Memory B cell (primary cell): ENCODE measurements at regions not wholly inside any gene's neighbourhood (a gene's known extent, or its start where the extent isn't known, plus 50 kb on each side); places are given as distances from the start of the nearest gene placed in this dataset.

Experiments used
- ATAC-seq: fragments of 150-1000 bp; cut with Tn5 transposase; 2 replicates; pipeline ENCODE4 v1.10.0; 2021; ENCODE audit warnings: low read depth, mild to moderate bottlenecking, moderate library complexity
- DNase-seq, 2 donors: peaks; one replicate each; pipeline ENCODE4 v3.0.0; 2022; ENCODE audit warnings: low spot score in 2 of 2
- H3K27ac Mint-ChIP-seq: one replicate; pipeline ENCODE4 v1.8.0; 2022; ENCODE audit warnings: mild to moderate bottlenecking, moderate library complexity, mixed read lengths
- H3K27me3 Mint-ChIP-seq: one replicate; pipeline ENCODE4 v1.8.0; 2022; ENCODE audit warnings: mixed read lengths
- H3K36me3 Mint-ChIP-seq: one replicate; pipeline ENCODE4 v1.8.0; 2022; ENCODE audit warnings: mild to moderate bottlenecking, mixed read lengths
- H3K4me1 Mint-ChIP-seq: one replicate; pipeline ENCODE4 v1.8.0; 2022; ENCODE audit warnings: mixed read lengths
- H3K4me3 Mint-ChIP-seq: one replicate; pipeline ENCODE4 v1.8.0; 2022; ENCODE audit warnings: mild to moderate bottlenecking, moderate library complexity, mixed read lengths
- H3K9me3 Mint-ChIP-seq: one replicate; pipeline ENCODE4 v1.8.0; 2022; ENCODE audit warnings: mixed read lengths

- no peaks in the 10 kb centered on the region for H3K36me3 Mint-ChIP-seq
- DNase-seq (no peak), ATAC-seq (no peak)
- H3K27me3 Mint-ChIP-seq = peaks cover 16% of the 10 kb centered on the region
- no peak overlapping the region for H3K27ac Mint-ChIP-seq
- H3K4me3 Mint-ChIP-seq = no peak overlapping the region
- H3K4me1 Mint-ChIP-seq = no peaks in the 10 kb centered on the region
- H3K9me3 Mint-ChIP-seq = peaks cover 3% of the 10 kb centered on the region
Measured at GRCh38 chr16:22614271-22614947, 103.7 kb downstream of the NPIPB5 start.

GRCh38 chr16:22618842-22619241, 108.2 kb downstream of the NPIPB5 start:
- Mint-ChIP-seq H3K9me3 (peaks cover 3% of the 10 kb centered on the region), H3K27ac (no peak overlapping the region), H3K27me3 (peaks cover 13% of the 10 kb centered on the region), H3K4me1 (no peaks in the 10 kb centered on the region), H3K36me3 (no peaks in the 10 kb centered on the region), H3K4me3 (no peak overlapping the region)
- ATAC-seq = no peak
- DNase-seq = no peak

- no peaks in the 10 kb centered on the region for H3K36me3 Mint-ChIP-seq
Measured at GRCh38 chr16:22621586-22622155, 111.0 kb downstream of the NPIPB5 start.

DNA sequence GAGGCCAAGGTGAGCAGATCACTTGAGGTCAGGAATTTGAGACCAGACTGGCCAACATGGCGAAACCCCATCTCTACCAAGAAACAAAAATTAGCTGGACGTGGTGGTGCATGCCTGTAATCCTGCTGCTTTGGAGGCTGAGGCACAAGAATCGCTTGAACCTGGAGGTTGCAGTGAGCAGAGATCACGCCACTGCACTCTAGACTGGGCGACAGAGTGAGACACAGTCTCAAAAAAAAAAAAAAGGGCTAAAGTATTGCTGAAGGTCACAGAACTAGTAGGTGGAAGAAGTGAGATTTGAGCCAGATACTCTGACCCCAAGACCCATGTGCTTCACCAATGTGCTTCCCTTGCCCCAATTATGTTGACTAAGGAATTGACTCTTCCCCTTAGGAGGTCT, 112.0 kb downstream of the NPIPB5 start:
- no peaks in the 10 kb centered on the region for H3K4me1 Mint-ChIP-seq
- peaks cover 5% of the 10 kb centered on the region for H3K27me3 Mint-ChIP-seq
- no peaks in the 10 kb centered on the region for H3K36me3 Mint-ChIP-seq
- DNase-seq (no peak), ATAC-seq (no peak)
- H3K4me3 Mint-ChIP-seq = no peak overlapping the region
- H3K27ac Mint-ChIP-seq = no peak overlapping the region
- no peaks in the 10 kb centered on the region for H3K9me3 Mint-ChIP-seq

More at GRCh38 chr16:22621586-22622155, 111.0 kb downstream of the NPIPB5 start:
- no peaks in the 10 kb centered on the region for H3K9me3 Mint-ChIP-seq
- DNase-seq (no peak), ATAC-seq (no peak)
- H3K27ac Mint-ChIP-seq = no peak overlapping the region
- peaks cover 7% of the 10 kb centered on the region for H3K27me3 Mint-ChIP-seq
- H3K4me3 Mint-ChIP-seq = no peak overlapping the region
- no peaks in the 10 kb centered on the region for H3K4me1 Mint-ChIP-seq

DNA sequence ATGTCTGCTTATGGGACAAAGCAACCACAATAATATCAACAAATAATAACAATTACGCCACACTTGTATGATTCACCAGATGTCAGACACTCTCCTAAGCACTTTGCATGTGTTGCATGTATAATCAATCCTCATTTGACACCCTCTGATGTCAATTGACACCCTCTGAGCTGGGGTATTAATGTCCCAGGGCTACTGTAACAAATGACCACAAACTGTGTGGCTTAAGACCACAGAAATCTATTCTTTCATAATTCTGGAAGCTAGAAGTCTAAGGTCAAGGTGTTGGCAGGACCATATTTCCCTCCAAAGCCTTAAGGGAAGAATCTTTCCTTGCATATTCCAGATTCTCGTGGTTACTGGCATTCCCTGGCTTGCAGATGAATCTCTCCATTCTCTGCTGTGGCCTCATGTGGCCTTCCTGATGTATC, 112.7 kb downstream of the NPIPB5 start:
- no peak overlapping the region for H3K27ac Mint-ChIP-seq

GRCh38 chr16:22624038-22624799, 113.5 kb downstream of the NPIPB5 start:
- H3K27ac Mint-ChIP-seq = no peak overlapping the region

More for the DNA sequence above, 112.7 kb downstream of the NPIPB5 start:
- Mint-ChIP-seq H3K4me1 (no peaks in the 10 kb centered on the region), H3K4me3 (no peak overlapping the region), H3K36me3 (no peaks in the 10 kb centered on the region), H3K27me3 (peaks cover 5% of the 10 kb centered on the region), H3K9me3 (no peaks in the 10 kb centered on the region)
- DNase-seq (no peak), ATAC-seq (no peak)

DNA sequence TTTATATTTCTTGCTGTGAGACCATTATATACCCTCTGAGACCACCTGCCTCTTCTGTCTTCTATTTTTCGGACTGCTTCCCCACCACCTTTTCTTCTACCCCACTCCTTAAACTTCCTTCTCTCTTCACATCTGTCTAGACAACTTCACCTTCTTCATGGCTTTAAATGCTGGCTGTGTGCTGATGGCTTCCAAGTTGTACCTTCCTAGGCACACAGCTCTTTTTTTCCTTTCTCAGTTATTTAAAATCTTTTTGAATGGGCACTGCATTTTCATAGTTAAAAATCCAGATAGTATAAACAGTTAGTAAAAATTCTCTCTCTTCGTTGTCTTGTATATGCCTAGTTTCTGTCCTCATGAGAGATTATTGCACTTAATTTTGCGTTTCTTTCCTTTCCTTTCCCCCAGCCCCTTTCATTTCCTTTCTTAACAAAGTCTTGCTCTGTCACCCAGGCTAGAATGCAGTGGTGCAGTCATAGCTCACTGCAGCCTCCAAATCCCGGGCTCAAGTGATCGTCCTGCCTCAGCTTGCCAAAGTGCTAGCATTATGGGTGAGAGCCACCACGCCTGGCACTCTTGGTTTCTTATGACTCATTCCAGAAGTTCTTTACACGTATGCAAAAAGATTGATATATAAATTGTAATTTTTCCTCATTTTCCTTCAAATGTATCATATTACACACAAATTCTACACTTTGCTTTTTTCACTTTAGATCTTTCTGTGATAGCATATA, 114.3 kb downstream of the NPIPB5 start:
- no peak for ATAC-seq
- Mint-ChIP-seq H3K9me3 (no peaks in the 10 kb centered on the region), H3K4me1 (no peaks in the 10 kb centered on the region), H3K4me3 (no peak overlapping the region), H3K36me3 (no peaks in the 10 kb centered on the region), H3K27me3 (peaks cover 4% of the 10 kb centered on the region), H3K27ac (no peak overlapping the region)
- no peak for DNase-seq

More at GRCh38 chr16:22624038-22624799, 113.5 kb downstream of the NPIPB5 start:
- ATAC-seq (no peak), DNase-seq (no peak)
- Mint-ChIP-seq H3K9me3 (no peaks in the 10 kb centered on the region), H3K36me3 (no peaks in the 10 kb centered on the region), H3K27me3 (peaks cover 5% of the 10 kb centered on the region), H3K4me1 (no peaks in the 10 kb centered on the region), H3K4me3 (no peak overlapping the region)

DNA sequence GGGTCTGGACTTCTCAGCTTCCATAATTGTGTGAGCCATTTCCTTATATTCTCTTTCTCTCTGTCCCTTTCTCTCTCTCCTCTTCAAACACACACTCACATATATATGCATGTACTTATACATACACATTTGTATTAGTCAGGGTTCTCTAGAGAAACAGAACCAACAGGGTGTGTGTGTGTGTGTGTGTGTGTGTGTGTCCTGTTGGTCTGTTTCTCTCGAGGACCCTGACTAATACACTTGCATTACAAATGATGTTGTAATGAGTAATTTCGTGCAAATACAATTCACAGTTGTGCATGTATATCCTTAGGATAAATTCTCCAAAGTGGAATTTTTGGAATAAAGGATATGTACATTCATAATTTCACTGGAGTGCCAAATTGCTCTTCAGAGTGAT, 115.3 kb downstream of the NPIPB5 start:
- ATAC-seq = no peak
- H3K4me3 Mint-ChIP-seq = no peak overlapping the region

GRCh38 chr16:22627043-22627442, 116.4 kb downstream of the NPIPB5 start:
- ATAC-seq (no peak), DNase-seq (no peak)
- Mint-ChIP-seq H3K4me3 (no peak overlapping the region), H3K27me3 (peaks cover 4% of the 10 kb centered on the region), H3K27ac (no peak overlapping the region), H3K9me3 (no peaks in the 10 kb centered on the region), H3K36me3 (no peaks in the 10 kb centered on the region), H3K4me1 (no peaks in the 10 kb centered on the region)

More for the DNA sequence above, 115.3 kb downstream of the NPIPB5 start:
- Mint-ChIP-seq H3K36me3 (no peaks in the 10 kb centered on the region), H3K27ac (no peak overlapping the region), H3K4me1 (no peaks in the 10 kb centered on the region), H3K27me3 (peaks cover 4% of the 10 kb centered on the region), H3K9me3 (no peaks in the 10 kb centered on the region)
- DNase-seq = no peak

DNA sequence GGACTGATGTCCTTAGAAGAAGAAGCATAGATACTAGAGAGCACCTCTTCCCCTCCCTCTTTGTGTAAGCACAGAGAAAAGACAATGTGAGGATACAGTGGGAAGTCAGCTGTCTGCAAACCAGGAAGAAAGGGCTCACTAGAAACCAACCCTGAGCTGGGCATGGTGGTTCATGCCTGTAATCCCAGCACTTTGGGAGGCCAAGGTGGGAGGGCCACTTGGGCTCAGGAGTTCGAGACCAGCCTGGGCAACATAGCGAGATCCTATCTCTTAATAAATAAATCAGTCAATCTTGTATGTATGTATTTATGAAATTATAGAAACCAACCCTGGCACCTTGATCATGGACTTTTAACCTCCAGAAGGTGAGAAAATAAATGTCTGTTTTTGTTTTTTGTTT, 118.3 kb downstream of the NPIPB5 start:
- Mint-ChIP-seq H3K27ac (no peak overlapping the region), H3K4me3 (no peak overlapping the region), H3K9me3 (no peaks in the 10 kb centered on the region), H3K36me3 (no peaks in the 10 kb centered on the region), H3K27me3 (peaks cover 4% of the 10 kb centered on the region), H3K4me1 (no peaks in the 10 kb centered on the region)
- DNase-seq = no peak
- ATAC-seq = no peak

DNA sequence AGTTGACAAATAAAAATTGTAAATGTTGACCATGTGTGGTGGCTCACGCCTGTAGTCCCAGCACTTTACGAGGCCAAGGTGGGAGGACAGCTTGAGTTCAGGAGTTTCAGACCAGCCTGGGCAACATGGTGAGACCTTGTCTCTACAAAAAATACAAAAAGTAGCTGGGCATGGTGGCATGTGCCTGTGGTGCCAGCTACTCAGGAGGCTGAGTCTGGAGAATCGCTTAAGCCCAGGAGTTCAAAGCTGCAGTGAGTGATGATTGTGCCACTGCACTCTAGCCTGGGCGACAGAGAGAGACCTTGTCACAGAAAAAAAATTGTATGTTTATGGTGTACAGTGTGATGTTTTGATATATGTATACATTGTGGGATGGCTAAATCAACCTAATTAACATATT, 119.6 kb downstream of the NPIPB5 start:
- DNase-seq (no peak), ATAC-seq (no peak)
- Mint-ChIP-seq H3K4me3 (no peak overlapping the region), H3K27ac (no peak overlapping the region), H3K9me3 (no peaks in the 10 kb centered on the region), H3K27me3 (peaks cover 4% of the 10 kb centered on the region), H3K4me1 (no peaks in the 10 kb centered on the region), H3K36me3 (no peaks in the 10 kb centered on the region)

DNA sequence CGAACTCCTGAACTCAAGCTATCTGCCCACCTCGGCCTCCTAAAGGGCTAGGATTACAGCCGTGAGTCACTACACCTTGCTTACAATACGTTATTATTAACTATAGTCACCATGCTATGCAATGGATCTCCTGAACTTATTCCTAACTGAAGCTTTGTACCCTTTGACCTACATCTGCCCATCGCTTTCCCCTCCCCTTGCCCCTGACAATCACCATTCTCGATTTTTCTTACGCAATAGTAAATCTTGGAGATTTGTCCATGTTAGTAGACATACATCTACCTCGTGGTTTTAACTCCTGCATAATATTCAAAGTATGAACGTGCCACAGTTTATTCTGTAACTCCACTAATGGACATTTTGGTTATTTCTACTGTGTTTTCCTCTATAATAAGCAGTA, 120.6 kb downstream of the NPIPB5 start:
- H3K4me3 Mint-ChIP-seq = no peak overlapping the region
- H3K36me3 Mint-ChIP-seq = no peaks in the 10 kb centered on the region
- H3K9me3 Mint-ChIP-seq = no peaks in the 10 kb centered on the region
- no peak for DNase-seq
- H3K27me3 Mint-ChIP-seq = peaks cover 4% of the 10 kb centered on the region
- H3K27ac Mint-ChIP-seq = no peak overlapping the region
- ATAC-seq = no peak
- no peaks in the 10 kb centered on the region for H3K4me1 Mint-ChIP-seq

- Mint-ChIP-seq H3K36me3 (no peaks in the 10 kb centered on the region), H3K27ac (no peak overlapping the region), H3K4me1 (no peaks in the 10 kb centered on the region), H3K4me3 (no peak overlapping the region), H3K9me3 (no peaks in the 10 kb centered on the region), H3K27me3 (no peaks in the 10 kb centered on the region)
- DNase-seq = no peak
- no peak for ATAC-seq
Measured at GRCh38 chr16:22632606-22633005, 121.9 kb downstream of the NPIPB5 start.

GRCh38 chr16:22633280-22633679, 122.6 kb downstream of the NPIPB5 start:
- H3K9me3 Mint-ChIP-seq = no peaks in the 10 kb centered on the region
- H3K4me1 Mint-ChIP-seq = no peaks in the 10 kb centered on the region
- no peaks in the 10 kb centered on the region for H3K36me3 Mint-ChIP-seq
- no peak for ATAC-seq
- no peak overlapping the region for H3K27ac Mint-ChIP-seq
- DNase-seq = no peak
- no peak overlapping the region for H3K4me3 Mint-ChIP-seq
- no peaks in the 10 kb centered on the region for H3K27me3 Mint-ChIP-seq
